Stimulated activated CD8-positive, alpha-beta memory T cell treated with anti-CD3 and anti-CD28 coated beads, Interleukin-15, amount 100 ng/mL, for 24 hours (primary cell): ENCODE measurements at regions not wholly inside any gene's neighbourhood (a gene's known extent, or its start where the extent isn't known, plus 50 kb on each side); places are given as distances from the start of the nearest gene placed in this dataset.

Experiments
- DNase-seq: peaks from one replicate; pipeline ENCODE4 v3.0.0-alpha.2; 2020; ENCODE audit warnings: low read depth

DNA sequence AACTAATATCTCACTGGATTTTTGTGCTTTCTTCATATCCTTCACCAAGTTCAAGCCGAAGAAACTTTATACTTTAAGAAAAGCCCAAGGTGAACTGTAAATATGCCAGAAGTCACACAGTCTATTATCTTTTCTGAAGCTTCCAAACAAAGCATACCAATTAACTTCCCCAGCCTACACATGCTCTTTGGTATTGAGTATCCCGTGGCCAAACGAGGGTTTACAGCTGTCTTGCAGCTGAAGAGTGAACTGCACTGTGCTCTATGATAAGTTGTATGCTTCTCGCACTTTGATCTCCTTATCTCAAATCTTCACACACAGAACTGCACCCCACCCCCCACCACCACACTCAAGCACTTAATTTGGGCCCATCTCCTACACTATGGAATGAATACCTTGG is 215.6 kb upstream of the VEPH1 start:
- DNase-seq, result no peak

GRCh38 chr3:157713101-157713500 is 209.9 kb upstream of the VEPH1 start:
- no peak for DNase-seq

DNA sequence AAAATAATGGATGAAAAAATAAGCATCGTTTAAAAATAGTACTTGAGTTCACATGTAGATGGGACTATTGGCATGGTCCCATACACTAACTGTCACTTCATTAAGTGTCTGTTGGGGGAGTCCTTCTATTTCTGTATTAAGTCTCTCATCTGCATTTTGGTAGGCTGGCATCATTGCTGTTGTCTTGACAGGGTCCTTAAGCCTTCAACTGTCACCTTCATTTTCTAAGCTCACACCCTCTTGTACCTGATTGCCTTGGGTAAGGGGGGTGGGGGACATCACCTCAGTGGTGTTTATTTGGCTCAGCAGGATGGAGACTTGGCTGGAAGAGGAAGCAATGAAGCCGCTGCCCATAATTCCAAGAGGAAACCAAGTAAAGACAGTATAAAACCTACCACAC is 202.0 kb upstream of the VEPH1 start:
- no peak for DNase-seq

DNA sequence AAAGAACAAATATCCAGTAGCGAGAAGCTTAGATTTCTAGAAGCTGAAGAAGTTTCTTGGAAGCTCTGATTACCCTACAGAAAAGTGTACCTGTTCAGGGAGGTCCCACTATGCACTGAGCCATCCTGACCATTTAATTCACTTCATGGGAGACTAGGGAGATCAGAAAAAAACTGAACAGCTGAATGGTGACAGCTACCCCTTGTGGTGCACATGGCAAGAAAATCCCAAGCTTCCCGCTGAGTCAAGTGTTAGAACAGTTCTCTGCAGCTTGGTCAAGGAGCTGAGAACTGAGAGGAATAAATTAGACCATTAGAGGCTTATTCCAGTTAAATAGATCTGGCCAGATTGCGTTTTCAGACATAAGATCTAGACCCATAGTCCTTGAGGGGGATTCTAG is 197.2 kb upstream of the VEPH1 start:
- no peak for DNase-seq

DNA sequence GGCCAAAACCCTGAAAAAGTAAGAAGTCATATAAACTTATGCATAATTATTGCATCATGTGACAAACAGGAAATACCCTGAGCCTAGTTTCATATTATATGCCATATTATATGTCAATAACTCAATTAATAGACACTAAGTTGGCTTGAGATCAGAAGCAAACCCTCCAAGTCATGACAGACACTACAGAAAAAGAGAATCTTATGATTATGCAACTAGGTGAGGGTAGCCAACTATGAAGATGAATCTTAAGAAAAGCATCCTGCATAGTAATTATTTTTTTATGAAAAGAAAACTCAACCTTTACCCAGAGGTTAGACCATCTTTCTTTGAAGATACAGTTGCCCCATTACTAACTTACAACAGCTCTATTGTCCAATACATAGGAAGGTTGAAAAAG is 192.4 kb upstream of the VEPH1 start:
- DNase-seq, result no peak

DNA sequence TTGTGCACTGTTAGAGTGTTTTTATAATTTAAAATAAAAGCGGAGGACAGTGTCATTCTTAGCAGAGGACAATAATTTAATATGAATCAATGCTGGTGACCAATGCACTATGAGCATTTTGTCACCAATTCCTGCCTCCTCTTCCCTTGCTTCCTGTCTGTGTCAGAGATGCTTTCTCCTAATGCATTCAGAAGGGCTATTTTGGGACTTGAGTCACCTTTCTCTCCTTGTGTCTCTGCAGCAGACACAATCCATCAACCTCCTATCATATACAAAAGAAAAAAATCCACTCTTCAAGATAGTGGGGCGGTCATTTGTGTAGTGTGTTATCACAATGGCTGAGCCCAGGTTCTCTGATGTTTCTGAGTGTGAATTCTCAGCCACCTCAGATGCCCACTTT is 191.9 kb upstream of the VEPH1 start:
- no peak for DNase-seq

DNA sequence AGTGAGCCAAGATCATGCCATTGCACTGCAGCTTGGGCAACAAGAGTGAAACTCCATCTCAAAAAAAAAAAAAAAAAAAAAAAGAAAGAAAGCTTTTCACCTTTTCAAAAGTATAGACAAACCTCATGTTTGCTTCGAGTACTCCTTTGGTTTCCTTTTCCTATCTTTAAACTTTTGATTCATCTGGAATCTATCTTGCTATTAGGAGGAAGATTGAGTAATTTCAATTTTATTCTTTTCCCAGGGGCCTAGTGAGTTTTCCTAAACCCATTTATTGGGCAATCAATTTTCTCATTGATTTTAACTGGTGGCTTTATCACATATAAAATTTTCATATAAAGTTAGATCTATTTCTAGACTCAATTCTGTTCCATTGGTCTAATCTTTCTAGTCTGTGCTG is 190.5 kb upstream of the VEPH1 start:
- DNase-seq, result no peak

- no peak for DNase-seq
These were observed 189.3 kb upstream of the VEPH1 start for GRCh38 chr3:157692468-157692867.

DNA sequence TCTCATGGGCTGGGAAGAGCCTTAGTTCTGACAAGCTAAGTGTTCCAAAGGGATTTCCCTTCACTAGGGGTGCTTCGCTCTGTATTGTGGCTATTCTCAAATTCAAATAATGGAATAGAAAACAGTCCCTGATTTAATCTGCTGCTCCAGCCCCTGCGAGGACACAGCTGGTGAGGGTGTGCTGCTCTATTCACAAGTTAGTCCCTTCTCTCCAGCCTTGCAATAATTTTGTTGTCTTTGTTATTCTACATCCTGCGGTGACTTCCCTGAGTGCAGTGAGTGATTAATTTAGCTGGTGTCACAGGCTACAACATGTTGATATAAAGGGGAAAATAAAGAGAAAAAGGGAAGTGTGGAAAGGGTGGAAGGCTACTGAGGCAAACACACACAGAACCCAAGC is 180.5 kb upstream of the VEPH1 start:
- no peak for DNase-seq

GRCh38 chr3:157672061-157672460 is 168.8 kb upstream of the VEPH1 start:
- no peak for DNase-seq

DNA sequence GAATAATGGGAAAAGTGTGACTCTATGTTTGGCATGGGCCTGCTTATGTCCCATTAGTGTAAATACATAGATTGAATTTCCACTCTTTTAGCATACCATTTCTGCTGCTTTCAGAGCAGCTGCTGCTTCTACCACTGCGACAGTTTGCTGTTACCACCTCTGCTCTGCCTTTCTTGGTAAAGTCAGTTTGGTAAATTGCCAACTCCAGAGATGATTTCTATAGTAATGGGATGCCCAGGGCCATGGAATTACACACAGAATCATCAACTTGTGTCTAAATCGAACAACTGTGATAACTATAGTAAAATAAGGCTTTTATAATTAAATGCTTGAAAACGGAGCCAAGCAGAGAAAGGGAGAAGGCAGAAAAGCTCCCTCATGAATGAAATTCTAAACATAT is 168.4 kb upstream of the VEPH1 start:
- no peak for DNase-seq

GRCh38 chr3:157669416-157669815 is 166.2 kb upstream of the VEPH1 start:
- no peak for DNase-seq

DNA sequence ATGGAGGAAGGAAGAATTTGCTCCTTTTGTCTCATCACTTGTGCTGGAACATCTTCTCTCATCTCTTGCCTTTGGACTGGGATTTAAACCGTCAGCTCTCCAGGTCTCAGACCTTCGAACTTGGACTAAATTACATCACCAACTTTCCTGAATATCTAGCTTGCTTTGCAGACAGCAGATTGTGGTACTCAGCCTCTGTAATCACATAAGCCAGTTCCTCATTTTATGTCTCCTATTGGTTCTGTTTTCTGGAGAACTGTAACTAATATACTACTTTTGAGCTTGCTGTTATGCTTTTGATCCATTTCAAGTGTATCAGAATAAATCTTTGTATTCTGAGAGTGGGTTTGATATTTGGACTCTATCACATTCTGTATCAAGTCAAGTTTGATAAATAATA is 164.3 kb upstream of the VEPH1 start:
- no peak for DNase-seq

- no peak for DNase-seq
These were observed 159.0 kb upstream of the VEPH1 start for GRCh38 chr3:157662171-157662570.

DNA sequence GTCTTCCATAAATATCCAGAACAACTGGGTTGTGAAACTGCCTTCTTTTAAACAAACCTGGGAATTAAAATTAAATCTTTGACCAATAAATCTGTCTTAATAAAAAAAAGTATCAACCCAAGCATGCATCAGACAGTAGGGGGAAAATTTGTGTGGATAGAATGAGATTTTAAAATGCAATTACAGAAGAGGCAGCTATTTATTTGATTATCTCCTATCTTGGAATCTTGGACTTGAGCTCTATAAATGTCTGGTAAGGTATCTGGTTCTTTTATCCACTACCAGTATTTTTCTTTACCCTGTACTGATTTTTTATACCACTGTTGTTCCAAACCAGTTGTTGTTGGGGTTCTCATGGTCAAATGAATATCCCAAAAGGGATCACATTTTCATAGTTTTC is 157.6 kb upstream of the VEPH1 start:
- DNase-seq, result no peak

DNA sequence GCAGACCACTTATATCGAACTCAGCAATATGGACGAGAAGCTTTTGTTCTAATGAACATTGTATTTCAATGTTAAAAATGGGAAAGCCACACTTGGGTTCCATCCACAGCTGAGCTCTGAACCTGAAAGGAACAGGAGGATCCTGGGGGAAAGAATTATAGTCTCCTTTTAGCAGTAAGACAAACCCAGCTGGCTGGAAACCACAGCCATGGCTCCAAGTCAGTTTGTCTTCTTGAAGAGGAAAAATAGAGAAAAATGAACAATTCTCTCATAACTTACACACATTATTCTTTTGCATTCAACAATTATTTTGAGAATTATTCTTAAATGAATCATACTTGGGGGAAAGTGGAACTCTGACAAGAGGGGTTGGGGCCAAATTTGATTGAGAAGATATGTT is 149.2 kb upstream of the VEPH1 start:
- no peak for DNase-seq

DNA sequence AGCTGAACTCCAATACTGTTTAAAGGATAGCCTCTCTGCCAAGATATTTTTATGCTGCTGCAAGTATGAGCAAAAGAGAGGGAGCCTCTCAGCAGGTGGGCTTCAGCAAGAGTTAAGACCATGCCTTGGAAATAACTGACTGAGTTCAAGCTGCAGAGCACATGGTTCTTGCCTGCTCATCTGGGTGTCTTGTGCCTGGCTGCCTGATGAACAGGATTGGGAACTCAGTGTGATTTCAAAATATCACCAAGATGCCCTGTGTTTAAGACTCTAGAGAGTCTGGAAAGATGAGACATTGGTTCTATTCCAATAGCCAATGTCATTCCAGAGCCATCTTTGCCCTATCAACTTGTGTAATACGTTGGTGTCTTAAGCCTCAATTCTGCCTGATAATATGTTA is 147.5 kb upstream of the VEPH1 start:
- no peak for DNase-seq

GRCh38 chr3:157650172-157650571 is 147.0 kb upstream of the VEPH1 start:
- no peak for DNase-seq

DNA sequence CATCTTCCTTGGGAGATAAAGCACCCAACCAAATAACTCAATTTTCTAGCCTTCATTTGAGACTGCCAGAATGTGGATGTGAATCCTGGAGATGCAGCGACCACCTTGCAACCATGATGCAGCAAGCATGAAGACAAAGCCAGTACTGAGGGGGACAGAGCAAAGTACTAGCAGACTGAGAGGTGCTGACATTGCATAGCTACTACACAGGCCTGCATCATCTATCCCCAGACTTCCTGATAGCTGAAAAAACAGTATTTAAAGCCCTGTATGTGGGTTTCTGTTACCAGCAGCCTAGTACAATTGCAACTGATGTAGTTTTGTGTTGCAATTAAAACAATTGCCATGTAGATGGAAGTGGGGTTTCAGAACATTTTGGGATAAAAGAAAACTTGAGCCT is 146.3 kb upstream of the VEPH1 start:
- DNase-seq, result no peak

DNA sequence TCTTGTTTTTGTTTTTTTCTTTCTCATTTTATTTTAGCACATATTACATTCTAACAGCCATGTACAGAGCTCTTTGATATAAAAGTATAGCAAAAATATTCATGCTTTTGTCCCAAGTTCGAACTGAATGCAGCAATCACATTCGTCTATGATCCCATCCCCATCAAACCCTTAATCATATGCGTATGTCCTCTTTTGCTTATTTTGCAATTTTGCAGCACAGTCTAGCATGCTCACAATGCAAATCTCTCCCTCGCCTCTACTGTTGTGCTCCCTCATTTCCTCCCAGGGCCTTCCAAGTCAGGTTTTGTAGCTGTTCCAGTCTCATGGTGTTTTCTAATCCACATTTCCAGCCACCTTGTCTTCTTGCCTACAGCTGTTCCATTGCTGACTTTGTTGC is 144.6 kb upstream of the VEPH1 start:
- DNase-seq, result no peak

DNA sequence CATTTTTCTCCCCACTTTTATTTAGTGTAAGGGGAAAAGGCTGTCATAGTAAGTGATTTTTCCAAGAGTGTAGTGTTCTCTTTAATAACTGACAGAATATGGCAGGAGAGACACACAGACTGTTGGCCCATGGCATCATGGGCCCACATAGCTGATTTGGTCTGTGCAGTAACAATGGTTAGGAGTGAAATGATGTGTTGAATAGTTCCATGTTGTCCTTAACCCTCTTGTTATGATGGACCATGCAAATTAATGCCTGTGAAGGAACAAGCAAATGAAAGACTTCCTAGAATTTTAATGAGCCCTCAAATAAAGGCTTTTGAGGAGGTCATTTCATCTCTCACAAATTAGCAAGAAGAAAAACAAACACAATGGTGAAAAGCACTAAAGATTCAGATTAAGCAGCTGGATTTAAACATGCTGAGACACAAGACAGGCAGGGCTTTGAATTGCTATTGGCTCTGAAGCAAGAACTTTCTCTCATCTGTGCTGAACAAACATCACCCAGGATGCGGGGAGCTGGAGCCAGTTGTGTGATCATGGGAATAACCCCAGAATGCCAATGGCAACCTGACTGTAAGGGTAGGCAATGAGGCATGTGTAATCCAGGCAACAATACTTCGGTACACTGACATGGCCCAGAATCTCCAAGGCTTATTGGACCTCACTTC is 136.7 kb upstream of the VEPH1 start:
- DNase-seq, result no peak

- DNase-seq, result no peak
These were observed 134.7 kb upstream of the VEPH1 start for GRCh38 chr3:157637866-157638265.

GRCh38 chr3:157633241-157633640 is 130.0 kb upstream of the VEPH1 start:
- no peak for DNase-seq

DNA sequence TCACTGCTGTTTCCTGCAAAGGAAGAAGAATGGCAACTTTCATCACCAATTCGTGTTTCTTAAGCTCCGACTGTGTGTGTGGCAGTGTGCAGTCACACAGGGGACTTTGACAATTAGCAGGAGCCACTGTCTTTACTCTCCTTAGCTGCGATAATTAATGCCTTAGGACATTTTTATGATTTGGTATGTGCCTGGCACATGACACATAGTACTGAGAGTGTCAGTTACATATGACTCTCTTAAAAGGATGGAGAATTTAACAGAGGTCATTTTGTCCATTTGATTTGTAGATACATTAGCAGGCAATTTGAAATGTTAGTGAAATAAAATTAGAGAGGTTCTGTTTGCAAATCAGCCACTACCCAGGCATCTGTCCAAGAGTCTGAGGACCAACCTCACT is 128.9 kb upstream of the VEPH1 start:
- DNase-seq, result no peak

- DNase-seq, result no peak
These were observed 128.3 kb upstream of the VEPH1 start for GRCh38 chr3:157631478-157631877.
